Urinary bladder (tissue), 3 donors: ENCODE measurements at regions not wholly inside any gene's neighbourhood (a gene's known extent, or its start where the extent isn't known, plus 50 kb on each side); places are given as distances from the start of the nearest gene placed in this dataset.
"Not testable (repeated sequence)": the region's sequence is repeated elsewhere in the genome, so short reads cannot be mapped to it uniquely, and the experiment has no call there.

Source experiments
- DNase-seq: peaks from one replicate; pipeline ENCODE4 v3.0.0-alpha.2; 2015; ENCODE audit errors: extremely low spot score
- H3K27ac ChIP-seq: one replicate; pipeline ENCODE4 v1.5.1; 2013; ENCODE audit warnings: low read depth, mild to moderate bottlenecking, moderate library complexity
- H3K36me3 ChIP-seq: one replicate; pipeline ENCODE4 v1.6.1; 2013; ENCODE audit warnings: mild to moderate bottlenecking, moderate library complexity; ENCODE audit not compliant: insufficient read depth
- H3K4me1 ChIP-seq: one replicate; pipeline ENCODE4 v1.6.1; 2013; ENCODE audit warnings: mild to moderate bottlenecking, moderate library complexity; ENCODE audit not compliant: insufficient read depth
- H3K4me3 ChIP-seq: one replicate; pipeline ENCODE4 v1.5.1; 2013; ENCODE audit warnings: low read depth, low read length
- WGBS: extraction: QIAGEN DNeasy Blood & Tissue Kit; methylation state at CpG from one replicate; pipeline ENCODE4 v1.1.7; 2013; 5-methylcytosine and 5-hydroxymethylcytosine counted together
- donor health status: healthy with polysubstance abuse.
- donor health status: healthy.

DNA sequence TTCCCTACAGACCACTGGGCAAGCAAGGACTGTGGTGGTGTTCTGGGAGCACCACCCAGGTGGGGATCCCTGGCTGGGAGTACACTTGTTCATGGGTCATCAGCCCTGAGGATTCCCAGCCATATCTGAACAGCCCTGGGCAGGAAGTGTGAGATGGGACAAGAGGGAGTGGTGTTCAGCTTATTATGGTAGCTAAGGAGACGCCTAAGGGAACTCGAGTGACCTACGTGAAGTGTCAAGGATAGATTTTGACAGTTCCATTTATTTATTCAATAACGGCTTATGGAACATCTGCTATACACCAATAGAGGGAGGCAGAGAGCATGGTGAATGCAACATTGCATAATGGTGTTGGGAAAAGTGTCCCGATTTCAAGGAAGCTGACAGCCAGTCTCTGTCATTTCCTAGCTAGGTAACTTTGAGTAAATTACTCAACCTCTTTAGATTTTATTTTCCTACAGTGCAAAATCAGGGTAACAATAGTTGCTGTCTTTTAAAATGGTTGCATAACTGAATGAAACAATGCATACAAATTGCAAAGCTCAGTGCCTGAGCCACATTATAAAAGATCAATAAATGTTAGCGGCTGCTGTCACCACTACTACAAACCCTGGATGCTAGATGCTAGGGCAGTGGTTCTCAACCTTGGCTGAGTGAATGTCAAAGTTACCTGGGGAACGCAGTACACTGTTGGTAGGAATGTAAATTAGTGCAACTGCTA is 534.1 kb downstream of the GRIN2A start:
- Histone ChIP-seq H3K27ac (no peak overlapping the region), H3K4me1 (no peaks in the 10 kb centered on the region), H3K4me3 (no peak overlapping the region), H3K36me3 (no peaks in the 10 kb centered on the region)
- WGBS: 32% methylated on average over 7 of the region's 7 CpGs
- no peak for DNase-seq

DNA sequence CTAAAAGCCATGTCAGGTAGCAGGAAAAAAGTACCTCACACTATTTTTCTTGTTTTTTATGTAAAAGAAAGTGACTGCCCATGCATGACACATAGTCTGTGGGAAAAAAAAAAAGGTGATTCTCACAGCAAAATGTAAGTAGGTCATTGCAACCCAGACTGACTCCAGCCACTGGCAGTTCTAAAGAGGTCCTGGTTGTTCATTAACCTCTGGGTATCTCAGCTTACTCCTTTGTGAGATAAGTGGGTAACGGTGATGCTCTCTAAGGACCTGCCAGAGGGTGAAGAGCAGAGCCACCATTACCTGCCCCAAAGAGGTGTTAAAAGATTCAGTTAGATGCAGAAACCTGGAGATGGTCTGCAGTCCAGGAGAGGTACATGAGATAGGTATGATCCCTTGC is 531.9 kb downstream of the GRIN2A start:
- H3K4me1 ChIP-seq: no peaks in the 10 kb centered on the region
- H3K4me3 ChIP-seq: no peak overlapping the region
- DNase-seq: no peak
- no peaks in the 10 kb centered on the region for H3K36me3 ChIP-seq
- WGBS: 69% methylated on average over 1 of the region's 1 CpG
- H3K27ac ChIP-seq: no peak overlapping the region

DNA sequence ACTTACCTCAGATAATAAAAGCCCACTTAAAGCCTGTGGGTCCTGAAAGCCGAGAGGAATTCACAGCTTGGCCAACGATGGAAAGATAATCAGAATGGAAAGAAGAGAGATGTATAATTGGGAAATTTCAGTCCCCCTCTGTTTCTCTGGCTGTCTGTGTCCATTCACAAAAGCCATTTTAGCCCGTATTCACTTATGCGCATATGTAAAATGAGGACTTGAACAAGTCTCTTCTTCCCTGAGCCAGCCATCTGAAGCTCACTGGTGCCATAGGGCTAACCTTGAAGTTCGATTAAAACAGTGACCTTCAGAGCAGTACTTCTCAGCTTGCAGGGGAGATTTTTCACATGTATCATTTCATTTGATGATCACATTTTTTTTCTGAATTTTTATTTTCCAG is 527.2 kb downstream of the GRIN2A start:
- 81% methylated on average over 5 of the region's 5 CpGs for WGBS
- no peak overlapping the region for H3K4me3 ChIP-seq
- no peaks in the 10 kb centered on the region for H3K4me1 ChIP-seq
- H3K36me3 ChIP-seq: no peaks in the 10 kb centered on the region
- no peak overlapping the region for H3K27ac ChIP-seq
- no peak for DNase-seq

DNA sequence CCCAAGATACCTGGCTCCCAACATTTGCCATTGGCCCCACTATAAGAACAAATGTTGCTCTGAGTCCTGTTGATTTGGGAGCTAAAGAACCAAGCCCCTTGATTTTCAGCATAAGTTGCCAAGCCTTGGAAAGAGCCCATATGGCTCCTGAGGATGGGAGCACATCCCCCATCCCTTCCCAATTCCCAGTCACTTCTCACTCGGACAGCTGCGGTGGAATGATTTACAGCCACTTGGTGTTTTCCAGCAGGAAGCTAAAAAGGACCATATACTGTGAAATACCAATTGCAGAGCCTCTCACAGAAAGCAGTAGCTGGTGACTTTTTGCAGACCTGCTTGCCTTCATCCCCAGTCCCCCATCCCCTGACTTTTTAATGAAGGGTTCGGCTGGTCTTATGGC is 524.6 kb downstream of the GRIN2A start:
- H3K4me1 ChIP-seq: no peaks in the 10 kb centered on the region
- no peak overlapping the region for H3K27ac ChIP-seq
- H3K4me3 ChIP-seq: no peak overlapping the region
- H3K36me3 ChIP-seq: no peaks in the 10 kb centered on the region
- DNase-seq: no peak
- 7% methylated on average over 3 of the region's 3 CpGs for WGBS

DNA sequence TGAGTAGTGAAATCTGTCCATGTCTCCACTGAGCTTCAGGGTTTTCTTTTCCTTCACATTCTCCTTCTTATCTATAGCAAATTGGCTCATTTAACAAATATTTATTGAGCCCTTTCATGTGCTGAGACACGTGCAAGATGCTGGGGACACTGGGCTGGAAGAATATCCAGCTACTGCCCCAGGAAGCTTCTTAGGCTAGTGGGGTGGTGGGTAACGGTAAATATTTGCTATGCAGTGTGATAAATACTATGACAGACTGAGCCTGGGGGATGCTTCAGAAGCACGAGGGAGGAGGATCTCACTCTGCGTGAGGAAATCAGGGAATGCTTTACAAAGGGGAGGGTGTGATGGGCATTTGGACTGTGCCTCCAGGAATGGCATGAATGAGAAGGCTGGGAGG is 524.1 kb downstream of the GRIN2A start:
- WGBS: 10% methylated on average over 4 of the region's 4 CpGs
- no peaks in the 10 kb centered on the region for H3K36me3 ChIP-seq
- no peak overlapping the region for H3K27ac ChIP-seq
- no peak for DNase-seq
- no peaks in the 10 kb centered on the region for H3K4me1 ChIP-seq
- H3K4me3 ChIP-seq: no peak overlapping the region

GRCh38 chr16:9658586-9658985 is 523.6 kb downstream of the GRIN2A start:
- Histone ChIP-seq H3K4me3 (no peak overlapping the region), H3K36me3 (no peaks in the 10 kb centered on the region), H3K4me1 (no peaks in the 10 kb centered on the region), H3K27ac (no peak overlapping the region)
- no peak for DNase-seq
- 77% methylated on average over 5 of the region's 5 CpGs for WGBS

- WGBS: 67% methylated on average over 6 of the region's 6 CpGs
- no peaks in the 10 kb centered on the region for H3K4me1 ChIP-seq
- H3K36me3 ChIP-seq: no peaks in the 10 kb centered on the region
- no peak overlapping the region for H3K27ac ChIP-seq
- DNase-seq: no peak
- no peak overlapping the region for H3K4me3 ChIP-seq
Observed at GRCh38 chr16:9660898-9661297, 521.3 kb downstream of the GRIN2A start.

- Histone ChIP-seq H3K36me3 (no peaks in the 10 kb centered on the region), H3K4me1 (no peaks in the 10 kb centered on the region), H3K4me3 (no peak overlapping the region), H3K27ac (no peak overlapping the region)
- WGBS: 56% methylated on average over 10 of the region's 10 CpGs
- no peak for DNase-seq
Observed at GRCh38 chr16:9661336-9662017, 520.8 kb downstream of the GRIN2A start.

DNA sequence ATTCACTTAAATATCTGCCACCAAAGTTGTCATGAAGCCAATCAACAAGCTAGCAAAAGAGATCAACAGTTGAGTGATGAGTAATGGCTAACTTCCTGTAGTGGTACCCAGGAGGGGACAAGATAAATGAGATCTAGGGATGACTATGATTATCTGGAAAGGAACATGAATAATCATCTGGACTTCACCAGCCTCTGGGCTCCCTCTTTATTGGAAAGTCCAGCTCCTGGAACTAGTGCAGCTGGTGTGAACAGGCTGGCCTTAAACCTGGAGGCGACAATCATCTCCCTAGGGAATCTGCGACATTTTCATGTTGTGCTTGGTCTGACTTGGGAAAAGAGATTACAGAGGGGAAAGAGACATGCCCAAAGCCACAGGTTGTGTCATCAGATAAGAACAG is 518.6 kb downstream of the GRIN2A start:
- no peak for DNase-seq
- H3K4me3 ChIP-seq: no peak overlapping the region
- no peak overlapping the region for H3K27ac ChIP-seq
- H3K4me1 ChIP-seq: no peaks in the 10 kb centered on the region
- WGBS: 88% methylated on average over 2 of the region's 2 CpGs
- no peaks in the 10 kb centered on the region for H3K36me3 ChIP-seq

- Histone ChIP-seq H3K27ac (no peak overlapping the region), H3K4me1 (no peaks in the 10 kb centered on the region), H3K36me3 (no peaks in the 10 kb centered on the region), H3K4me3 (no peak overlapping the region)
- 63% methylated on average over 5 of the region's 5 CpGs for WGBS
- no peak for DNase-seq
Observed at GRCh38 chr16:9665851-9666271, 516.4 kb downstream of the GRIN2A start.

DNA sequence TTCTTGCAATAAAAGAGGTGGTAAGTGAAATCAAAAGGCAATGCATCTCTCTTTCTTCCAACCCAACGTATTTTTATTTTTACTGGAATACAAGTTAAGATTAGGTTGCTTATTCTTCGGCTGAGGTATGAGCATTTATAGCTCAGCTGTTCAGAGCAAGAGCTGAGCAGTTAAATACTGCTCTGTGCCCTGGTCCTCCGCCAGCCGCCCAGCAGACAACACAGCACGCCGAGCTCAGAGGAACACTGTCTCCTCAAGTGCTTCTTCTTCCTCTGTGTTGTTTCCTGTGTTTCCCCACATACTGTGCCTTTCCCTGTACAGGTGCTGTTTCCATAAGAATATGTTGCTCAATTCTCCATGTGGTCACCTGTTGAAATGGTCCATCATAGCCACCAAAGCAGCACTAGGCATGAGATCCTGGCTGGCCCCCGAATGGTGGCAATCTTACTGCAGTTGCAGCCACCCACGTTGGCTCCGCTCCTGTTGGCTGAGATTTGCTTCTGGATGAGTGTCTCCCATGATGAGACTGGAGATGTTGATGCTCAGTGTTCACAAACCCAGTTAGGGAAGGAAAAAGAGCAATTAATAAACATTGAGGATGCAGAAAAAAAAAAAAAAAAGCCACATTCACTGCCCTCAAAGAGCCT is 515.3 kb downstream of the GRIN2A start:
- 38% methylated on average over 9 of the region's 9 CpGs for WGBS
- Histone ChIP-seq H3K4me3 (no peak overlapping the region), H3K27ac (no peak overlapping the region), H3K4me1 (no peaks in the 10 kb centered on the region), H3K36me3 (no peaks in the 10 kb centered on the region)
- DNase-seq: no peak

DNA sequence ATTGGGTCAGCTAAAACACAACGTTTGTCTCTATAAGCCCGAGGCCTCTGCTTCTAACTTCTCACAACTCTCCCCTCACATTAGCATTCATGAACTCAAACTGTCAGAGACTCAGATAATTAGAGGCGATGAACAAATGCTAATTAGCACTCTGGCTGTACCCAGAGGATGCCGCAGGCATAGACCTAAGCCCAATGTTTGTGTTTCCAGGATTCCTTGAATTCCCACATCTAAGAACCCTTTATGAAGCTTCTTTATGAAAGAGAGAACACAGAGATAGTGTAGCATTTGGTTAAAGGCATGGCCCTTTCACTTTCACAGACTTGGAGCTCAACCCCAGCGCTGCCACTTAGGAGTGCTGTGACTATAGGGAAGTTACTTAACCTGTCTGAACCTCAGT is 512.2 kb downstream of the GRIN2A start:
- 29% methylated on average over 5 of the region's 5 CpGs for WGBS
- DNase-seq: no peak
- Histone ChIP-seq H3K4me3 (no peak overlapping the region), H3K4me1 (no peaks in the 10 kb centered on the region), H3K27ac (no peak overlapping the region), H3K36me3 (no peaks in the 10 kb centered on the region)

GRCh38 chr16:9670616-9671015 is 511.6 kb downstream of the GRIN2A start:
- not testable (repeated sequence) for H3K36me3 ChIP-seq, H3K4me1 ChIP-seq, DNase-seq, H3K4me3 ChIP-seq, H3K27ac ChIP-seq
- 63% methylated on average over 5 of the region's 5 CpGs for WGBS
